Natural killer cell (primary cell): ENCODE measurements at regions not wholly inside any gene's neighbourhood (a gene's known extent, or its start where the extent isn't known, plus 50 kb on each side); places are given as distances from the start of the nearest gene placed in this dataset.
A peak's percentile ranks its signal among the peaks of the same experiment; 100 is the strongest.

Source experiments
- ATAC-seq, 3 donors: fragments of 150-1000 bp in 2 of 3; fragments of 200-7000 bp in 1 of 3; cut with Tn5 transposase; 1 replicate in 1 of 3; 2 replicates in 2 of 3; pipeline ENCODE4 v1.10.0; 2021; ENCODE audit warnings: mild to moderate bottlenecking in 2 of 3, moderate library complexity in 2 of 3
- DNase-seq, 2 donors: peaks; one replicate each; pipeline versions ENCODE4 v3.0.0 to v3.0.0-alpha.2; 2013 to 2021; ENCODE audit warnings: mixed read lengths in 1 of 2
- H3K27ac ChIP-seq: one replicate; pipeline ENCODE4 v1.5.1; 2013; ENCODE audit warnings: mild to moderate bottlenecking, low read length
- H3K27me3 ChIP-seq: one replicate; pipeline ENCODE4 v1.6.1; 2013; ENCODE audit warnings: low read length; ENCODE audit not compliant: control insufficient read depth, insufficient read depth
- H3K36me3 ChIP-seq: one replicate; pipeline ENCODE4 v1.6.1; 2013; ENCODE audit warnings: low read length; ENCODE audit not compliant: control insufficient read depth, insufficient read depth
- H3K4me1 ChIP-seq: one replicate; pipeline ENCODE4 v1.6.1; 2013; ENCODE audit warnings: low read length; ENCODE audit not compliant: control insufficient read depth, insufficient read depth
- H3K4me3 ChIP-seq: one replicate; pipeline ENCODE4 v1.5.1; 2013; ENCODE audit warnings: low read length
- H3K9me3 ChIP-seq: one replicate; pipeline ENCODE4 v1.6.1; 2013; ENCODE audit warnings: low read length; ENCODE audit not compliant: control insufficient read depth, insufficient read depth
- H3K27ac Mint-ChIP-seq, 2 donors: one replicate each; pipeline ENCODE4 v1.8.0; 2022; ENCODE audit warnings: mild to moderate bottlenecking in 2 of 2, mixed read lengths in 2 of 2, moderate library complexity in 1 of 2
- H3K27me3 Mint-ChIP-seq, 2 donors: one replicate each; pipeline ENCODE4 v1.8.0; 2022; ENCODE audit warnings: low read depth in 2 of 2, mixed read lengths in 2 of 2
- H3K36me3 Mint-ChIP-seq: one replicate; pipeline ENCODE4 v1.8.0; 2022; ENCODE audit warnings: mixed read lengths
- H3K4me1 Mint-ChIP-seq, 2 donors: one replicate each; pipeline ENCODE4 v1.8.0; 2022; ENCODE audit warnings: mixed read lengths in 2 of 2
- H3K4me3 Mint-ChIP-seq: one replicate; pipeline ENCODE4 v1.8.0; 2022; ENCODE audit warnings: mild to moderate bottlenecking, moderate library complexity, mixed read lengths
- H3K9me3 Mint-ChIP-seq, 2 donors: one replicate each; pipeline ENCODE4 v1.8.0; 2022; ENCODE audit warnings: mixed read lengths in 2 of 2
- WGBS: methylation state at CpG from one replicate; pipeline ENCODE4 v1.1.7; 2013; ENCODE audit warnings: missing lambda C conversion rate; ENCODE audit not compliant: insufficient coverage; 5-methylcytosine and 5-hydroxymethylcytosine counted together
- intact Hi-C: fragments of 100-400 bp; cut with micrococcal nuclease; formaldehyde crosslinking; loops from one replicate; pipeline ENCODE4 v1.14.2; 2022
- TF ChIP-seq, protein P1 (sequence below): fragments of 200-600 bp; IDR thresholded peaks from one replicate; pipeline ENCODE4 v1.8.0; 2022; ENCODE audit warnings: antibody characterized with exemption

DNA sequence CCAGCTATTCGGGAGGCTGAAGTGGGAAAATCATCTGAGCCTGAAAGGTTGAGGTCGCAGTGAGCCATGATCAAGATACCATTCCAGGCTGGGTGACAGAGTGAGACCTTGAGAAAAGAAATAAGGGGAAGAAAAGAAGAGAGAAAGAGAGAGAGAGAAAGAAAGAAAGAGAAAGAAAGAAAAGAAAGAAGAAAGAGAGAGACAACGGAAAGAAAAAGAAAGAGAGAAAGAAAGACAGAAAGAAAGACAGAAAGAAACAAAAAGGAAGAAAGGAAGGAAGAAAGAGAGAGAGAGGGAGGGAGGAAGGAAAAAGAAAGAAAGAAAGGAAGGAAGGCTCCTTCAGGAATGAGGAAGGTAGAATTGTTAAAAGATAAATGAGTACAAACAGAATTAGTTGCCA lies 84.5 kb downstream of the RPL22L1 start:
- Histone ChIP-seq H3K36me3 (no peaks in the 10 kb centered on the region), H3K9me3 (no peaks in the 10 kb centered on the region), H3K27ac (no peak overlapping the region), H3K27me3 (peaks cover 8% of the 10 kb centered on the region), H3K4me1 (no peaks in the 10 kb centered on the region), H3K4me3 (no peak overlapping the region)
- intact Hi-C loops = no loop called here
- no peak for ATAC-seq
- TF ChIP-seq, protein P1, sequence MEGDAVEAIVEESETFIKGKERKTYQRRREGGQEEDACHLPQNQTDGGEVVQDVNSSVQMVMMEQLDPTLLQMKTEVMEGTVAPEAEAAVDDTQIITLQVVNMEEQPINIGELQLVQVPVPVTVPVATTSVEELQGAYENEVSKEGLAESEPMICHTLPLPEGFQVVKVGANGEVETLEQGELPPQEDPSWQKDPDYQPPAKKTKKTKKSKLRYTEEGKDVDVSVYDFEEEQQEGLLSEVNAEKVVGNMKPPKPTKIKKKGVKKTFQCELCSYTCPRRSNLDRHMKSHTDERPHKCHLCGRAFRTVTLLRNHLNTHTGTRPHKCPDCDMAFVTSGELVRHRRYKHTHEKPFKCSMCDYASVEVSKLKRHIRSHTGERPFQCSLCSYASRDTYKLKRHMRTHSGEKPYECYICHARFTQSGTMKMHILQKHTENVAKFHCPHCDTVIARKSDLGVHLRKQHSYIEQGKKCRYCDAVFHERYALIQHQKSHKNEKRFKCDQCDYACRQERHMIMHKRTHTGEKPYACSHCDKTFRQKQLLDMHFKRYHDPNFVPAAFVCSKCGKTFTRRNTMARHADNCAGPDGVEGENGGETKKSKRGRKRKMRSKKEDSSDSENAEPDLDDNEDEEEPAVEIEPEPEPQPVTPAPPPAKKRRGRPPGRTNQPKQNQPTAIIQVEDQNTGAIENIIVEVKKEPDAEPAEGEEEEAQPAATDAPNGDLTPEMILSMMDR = peak; percentile 16
- H3K36me3 Mint-ChIP-seq = no peaks in the 10 kb centered on the region
- peaks cover 29 to 45% of the 10 kb centered on the region in 2 donors for H3K27me3 Mint-ChIP-seq
- no peaks in the 10 kb centered on the region for H3K9me3 Mint-ChIP-seq
- no peak for DNase-seq
- WGBS = 93% methylated on average over 3 of the region's 3 CpGs
- no peaks in the 10 kb centered on the region for H3K4me1 Mint-ChIP-seq
- no peak overlapping the region for H3K27ac Mint-ChIP-seq
- H3K4me3 Mint-ChIP-seq = no peak overlapping the region

GRCh38 chr3:170784406-170784805 lies 85.6 kb downstream of the RPL22L1 start:
- no peaks in the 10 kb centered on the region for H3K36me3 ChIP-seq
- no peak overlapping the region for H3K4me3 ChIP-seq
- H3K27ac Mint-ChIP-seq = no peak overlapping the region
- no peaks in the 10 kb centered on the region for H3K36me3 Mint-ChIP-seq
- 50% methylated on average over 1 of the region's 2 CpGs for WGBS
- no peak overlapping the region for H3K4me3 Mint-ChIP-seq
- peaks cover 8% of the 10 kb centered on the region for H3K27me3 ChIP-seq
- peaks cover 30 to 45% of the 10 kb centered on the region in 2 donors for H3K27me3 Mint-ChIP-seq
- TF ChIP-seq, protein P1 = no peak
- ATAC-seq (no peak), DNase-seq (no peak)
- no peaks in the 10 kb centered on the region for H3K4me1 Mint-ChIP-seq
- H3K27ac ChIP-seq = no peak overlapping the region
- intact Hi-C loops = no loop called here
- H3K4me1 ChIP-seq = no peaks in the 10 kb centered on the region
- no peaks in the 10 kb centered on the region for H3K9me3 Mint-ChIP-seq
- no peaks in the 10 kb centered on the region for H3K9me3 ChIP-seq

DNA sequence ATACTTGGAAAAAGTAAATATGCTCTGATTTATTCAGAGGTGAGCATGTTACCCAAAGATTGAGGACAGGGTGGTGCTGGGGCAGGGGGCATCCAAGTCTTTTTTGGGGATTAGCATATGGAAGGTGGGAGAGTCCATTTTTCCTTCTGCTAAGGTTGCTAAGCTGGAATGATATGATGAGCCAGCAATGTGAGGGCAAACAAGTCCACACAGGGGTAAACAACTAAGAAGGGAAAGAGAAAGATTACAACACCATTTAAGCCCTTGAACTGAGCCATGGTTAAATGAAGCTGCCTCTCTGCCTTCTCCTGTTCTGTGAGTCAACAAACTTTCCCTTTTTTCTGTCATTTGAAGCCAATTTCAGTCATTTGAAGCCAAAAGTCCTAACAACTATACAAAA lies 89.0 kb downstream of the RPL22L1 start:
- no peaks in the 10 kb centered on the region for H3K36me3 Mint-ChIP-seq
- H3K4me1 Mint-ChIP-seq = no peaks in the 10 kb centered on the region
- intact Hi-C loops = no loop called here
- H3K27ac Mint-ChIP-seq = no peak overlapping the region
- TF ChIP-seq, protein P1 = no peak
- Histone ChIP-seq H3K9me3 (no peaks in the 10 kb centered on the region), H3K36me3 (no peaks in the 10 kb centered on the region), H3K4me1 (no peaks in the 10 kb centered on the region), H3K4me3 (no peak overlapping the region), H3K27me3 (peaks cover 6% of the 10 kb centered on the region), H3K27ac (no peak overlapping the region)
- DNase-seq (no peak), ATAC-seq (no peak)
- H3K27me3 Mint-ChIP-seq = peaks cover 28 to 58% of the 10 kb centered on the region in 2 donors
- no peaks in the 10 kb centered on the region for H3K9me3 Mint-ChIP-seq
- H3K4me3 Mint-ChIP-seq = no peak overlapping the region

DNA sequence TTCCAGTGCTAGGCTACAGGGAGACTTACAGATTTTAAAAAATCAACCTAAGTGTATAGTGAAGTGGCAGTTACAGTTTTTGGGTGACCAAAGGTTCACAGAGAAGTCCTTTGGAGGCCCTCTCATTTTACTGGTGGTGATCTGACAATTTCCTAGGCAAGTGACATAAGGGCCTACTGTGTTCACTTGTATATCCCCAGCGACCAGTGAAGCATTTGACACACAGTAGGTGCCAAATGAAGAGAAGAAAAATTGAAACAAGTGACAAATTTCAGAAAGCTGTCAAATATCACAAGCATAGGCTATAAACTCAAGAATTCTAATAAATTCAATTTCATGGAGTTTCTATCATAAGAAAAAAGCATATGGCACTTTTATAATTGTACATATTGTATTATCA lies 89.5 kb downstream of the RPL22L1 start:
- Histone ChIP-seq H3K27me3 (peaks cover 6% of the 10 kb centered on the region), H3K36me3 (no peaks in the 10 kb centered on the region), H3K4me1 (no peaks in the 10 kb centered on the region), H3K4me3 (no peak overlapping the region), H3K9me3 (no peaks in the 10 kb centered on the region), H3K27ac (no peak overlapping the region)
- TF ChIP-seq, protein P1 = no peak
- Mint-ChIP-seq H3K36me3 (no peaks in the 10 kb centered on the region), H3K27ac (no peak overlapping the region), H3K4me3 (no peak overlapping the region), H3K27me3 (peaks cover 26 to 53% of the 10 kb centered on the region in 2 donors), H3K9me3 (no peaks in the 10 kb centered on the region), H3K4me1 (no peaks in the 10 kb centered on the region)
- DNase-seq = no peak
- 58% methylated on average over 1 of the region's 1 CpG for WGBS
- intact Hi-C loops = no loop called here
- no peak for ATAC-seq
